Amniotic stem cell (primary cell): ENCODE measurements at regions not wholly inside any gene's neighbourhood (a gene's known extent, or its start where the extent isn't known, plus 50 kb on each side); places are given as distances from the start of the nearest gene placed in this dataset.

Experiments
- DNase-seq: peaks from one replicate; lab custom pipeline; 2025; lab: John Stamatoyannopoulos, UW

DNA sequence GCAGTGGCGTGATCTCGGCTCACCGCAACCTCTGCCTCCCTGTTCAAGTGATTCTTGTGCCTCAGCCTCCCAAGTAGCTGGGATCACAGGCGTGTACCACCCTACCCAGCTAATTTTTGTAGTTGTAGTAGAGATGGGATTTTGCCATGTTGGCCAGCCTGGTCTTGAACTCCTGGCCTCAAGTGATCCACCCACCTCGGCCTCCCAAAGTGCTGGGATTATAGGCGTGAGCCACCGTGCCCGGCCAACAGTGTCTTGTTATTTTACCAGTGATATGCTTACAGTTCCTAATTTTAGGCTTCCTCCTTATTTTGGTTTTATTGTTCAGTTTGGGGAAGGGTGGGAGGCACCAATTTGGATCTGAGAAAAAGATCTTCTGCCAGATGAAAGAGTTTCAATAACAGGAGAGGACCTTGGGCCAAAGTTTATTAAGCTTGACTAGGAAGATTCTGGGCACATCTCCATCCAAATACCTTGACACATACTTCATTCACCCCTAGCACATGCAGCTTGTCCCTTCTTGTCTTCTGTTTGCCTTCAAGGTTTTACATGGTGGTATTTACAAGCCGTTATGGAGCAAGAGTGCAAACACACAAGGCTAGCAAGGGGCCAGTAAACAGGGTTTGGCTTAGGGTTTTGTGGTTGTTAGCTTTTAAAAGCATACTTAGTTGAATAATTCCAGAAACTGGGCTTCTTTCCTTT, 168.1 kb upstream of the DMRT1 start:
- no peak for DNase-seq

DNA sequence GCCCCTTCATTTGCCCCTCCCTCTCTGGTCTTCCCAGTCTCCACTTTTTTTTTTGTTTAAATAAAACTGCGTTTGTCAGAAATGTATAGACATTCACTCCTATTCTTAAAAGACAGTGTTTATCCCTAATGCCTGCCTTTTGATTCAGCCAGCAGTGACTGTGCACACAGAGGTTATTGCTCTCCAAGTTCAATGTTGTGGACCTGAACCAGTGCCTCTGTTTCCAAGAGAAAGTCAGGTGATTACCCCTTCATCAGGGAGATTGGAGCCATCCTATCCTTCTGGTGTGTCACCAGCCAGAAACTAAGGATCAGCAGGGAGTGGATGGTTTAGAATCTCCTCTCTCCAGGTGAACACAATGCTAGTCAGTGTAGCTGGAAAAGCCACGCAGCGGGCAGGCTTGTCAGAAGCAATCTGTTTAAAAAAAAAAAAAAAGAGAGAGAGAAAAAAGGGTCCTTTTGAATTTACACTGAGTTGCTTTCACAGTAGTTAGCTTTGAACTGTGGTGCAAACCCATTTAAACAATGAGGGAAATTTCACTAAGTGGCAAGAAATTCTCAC, 167.5 kb upstream of the DMRT1 start:
- no peak for DNase-seq

DNA sequence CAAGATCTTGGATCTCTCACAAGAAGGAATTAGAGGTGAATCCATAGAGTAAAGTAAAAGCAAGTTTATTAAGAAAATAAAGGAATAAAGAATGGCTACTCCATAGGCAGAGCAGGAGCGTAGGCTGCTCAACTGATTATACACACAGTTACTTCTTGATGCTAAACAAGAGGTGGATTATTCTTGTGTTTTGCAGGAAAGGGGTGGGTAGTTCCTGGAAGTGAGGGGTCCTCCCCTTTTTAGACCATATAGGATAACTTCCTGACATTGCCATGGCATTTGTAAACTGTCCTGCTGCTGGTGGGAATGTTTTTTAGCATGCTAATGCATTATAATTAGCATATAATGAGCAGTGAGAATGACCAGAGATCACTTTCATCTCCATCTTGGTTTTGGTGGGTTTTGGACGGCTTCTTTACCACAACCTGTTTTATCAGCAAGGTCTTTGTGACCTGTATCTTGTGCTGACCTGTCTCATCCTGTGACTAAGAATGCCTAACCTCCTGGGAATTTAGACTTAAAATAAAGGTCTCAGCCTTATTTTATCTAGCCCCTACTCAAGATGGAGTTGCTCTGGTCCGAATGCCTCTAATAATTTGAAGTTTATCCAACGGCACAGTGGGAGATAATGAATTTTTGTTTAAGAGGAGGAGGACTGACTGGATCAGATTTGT, 165.7 kb upstream of the DMRT1 start:
- no peak for DNase-seq

DNA sequence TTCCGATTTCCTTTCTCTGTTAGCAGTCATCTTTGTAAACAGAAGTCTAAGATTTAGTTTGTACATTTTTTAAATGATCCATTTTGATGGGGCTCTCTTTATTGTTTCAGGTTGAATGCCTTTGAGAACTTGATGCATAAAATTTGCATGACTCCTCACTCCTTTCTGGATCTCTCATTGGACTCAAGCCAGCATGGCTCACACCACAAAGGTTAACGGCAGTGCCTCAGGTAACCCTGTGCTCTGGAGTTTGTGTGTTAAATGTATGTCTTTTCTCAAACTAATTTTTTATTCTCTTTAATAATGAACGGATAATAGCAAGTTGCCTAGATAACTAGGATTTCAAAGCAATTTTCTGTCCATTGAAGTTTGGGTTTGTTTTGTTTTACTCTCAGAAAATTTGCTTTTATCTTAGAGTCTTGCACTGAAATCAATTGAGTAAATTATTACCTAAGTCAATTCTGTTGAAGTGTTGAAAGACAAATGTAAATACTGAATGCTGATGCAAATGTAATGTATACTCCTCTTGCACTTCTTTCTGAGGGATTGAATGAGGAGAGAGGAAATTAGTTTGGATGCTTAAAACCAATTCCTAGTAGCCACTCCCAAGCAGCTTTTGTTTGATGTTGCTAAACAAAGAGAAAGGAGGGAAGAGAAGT, 164.6 kb upstream of the DMRT1 start:
- no peak for DNase-seq

DNA sequence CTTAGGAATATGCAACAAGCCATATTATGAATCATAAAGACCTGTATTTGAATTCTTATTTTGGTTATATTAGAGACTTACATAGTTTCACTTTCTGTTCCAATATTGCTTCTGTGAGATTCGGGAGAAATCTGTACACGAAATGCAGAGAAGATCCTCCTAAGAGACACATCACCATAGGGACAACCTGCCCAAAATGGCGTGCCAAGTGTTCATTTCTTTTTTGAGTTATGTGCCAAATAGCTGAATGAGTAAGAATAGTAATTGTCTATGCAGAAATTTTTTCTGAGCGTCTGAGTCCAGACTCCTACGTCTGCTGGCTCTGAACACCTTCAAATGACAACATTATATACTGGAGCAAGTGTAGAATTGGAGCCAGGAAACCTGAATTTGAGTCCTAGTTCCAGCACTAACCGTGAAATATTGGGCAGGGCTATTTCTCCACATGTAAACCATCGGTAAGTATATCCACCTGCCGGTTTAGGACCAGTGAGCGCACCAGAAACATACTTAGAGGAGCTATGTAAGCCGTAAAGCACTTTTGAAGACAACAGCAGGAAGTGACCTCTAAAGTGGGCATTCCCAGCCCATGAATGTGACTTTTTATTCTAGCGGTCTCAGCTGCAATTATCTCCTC, 163.9 kb upstream of the DMRT1 start:
- no peak for DNase-seq

DNA sequence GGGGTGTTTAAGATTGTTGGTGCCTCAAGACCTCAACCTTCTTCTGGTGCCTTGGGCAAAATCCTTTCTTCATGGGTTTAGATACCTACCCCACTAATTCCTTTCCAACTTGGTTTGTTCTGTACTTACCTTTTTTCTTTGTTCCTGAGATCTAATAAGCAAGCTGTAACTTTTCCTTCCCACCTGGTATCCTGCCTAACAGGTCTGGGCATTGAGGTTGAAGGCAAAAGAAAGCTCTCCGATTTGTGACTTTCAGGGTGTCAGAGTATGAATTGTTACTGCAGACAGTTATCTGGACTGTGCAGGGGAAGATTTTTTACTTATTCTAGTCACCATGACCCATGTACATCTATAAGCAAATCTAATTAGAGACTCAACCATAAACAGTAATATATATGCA, 162.6 kb upstream of the DMRT1 start:
- DNase-seq, result no peak

DNA sequence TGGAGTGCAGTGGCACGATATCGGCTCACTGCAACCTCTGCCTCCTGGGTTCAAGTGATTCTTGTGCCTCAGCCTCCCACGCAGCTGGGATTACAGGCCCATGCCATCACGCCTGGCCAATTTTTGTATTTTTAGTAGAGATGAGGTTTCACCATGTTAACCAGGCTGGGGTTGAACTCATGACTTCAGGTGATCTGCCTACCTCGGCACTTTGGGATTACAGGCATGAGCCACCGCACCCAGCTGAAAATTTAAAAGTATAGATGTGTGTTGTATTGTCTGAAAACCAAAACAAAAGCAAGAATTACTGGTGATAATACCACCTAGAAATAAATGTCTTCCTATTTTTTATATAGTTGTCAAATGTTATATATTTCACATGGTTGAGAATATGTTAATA, 162.0 kb upstream of the DMRT1 start:
- no peak for DNase-seq

- no peak for DNase-seq
Measured at GRCh38 chr9:680106-680505, 161.4 kb upstream of the DMRT1 start.

- DNase-seq, result no peak
Measured at GRCh38 chr9:682633-683508, 158.6 kb upstream of the DMRT1 start.

DNA sequence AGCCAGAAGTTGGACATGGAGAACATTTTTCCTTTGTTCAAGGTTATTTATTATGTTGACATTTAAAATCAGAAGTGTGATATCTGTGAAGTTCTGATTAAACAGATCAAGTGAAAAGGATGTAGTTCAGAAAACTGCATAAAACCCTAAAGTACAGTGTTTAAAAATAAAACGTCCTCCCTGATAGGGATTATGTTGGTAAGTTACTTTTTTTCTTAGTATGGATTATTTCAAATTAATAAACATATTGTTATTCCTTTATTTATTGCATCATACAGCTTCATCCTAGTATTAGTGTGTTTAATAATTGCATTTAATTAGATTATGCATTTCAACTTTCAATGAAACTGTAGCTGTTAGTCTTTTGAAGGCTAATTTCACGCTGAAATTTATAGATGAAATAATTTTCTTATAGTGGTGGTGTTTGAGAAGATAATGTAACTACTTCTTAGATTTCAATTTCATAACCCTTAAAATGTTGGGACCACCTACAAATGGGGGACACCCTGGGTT, 157.9 kb upstream of the DMRT1 start:
- no peak for DNase-seq

GRCh38 chr9:684054-684890, 157.2 kb upstream of the DMRT1 start:
- peak; percentile 48 for DNase-seq

GRCh38 chr9:684941-685340, 156.6 kb upstream of the DMRT1 start:
- peak; percentile 86 for DNase-seq

DNA sequence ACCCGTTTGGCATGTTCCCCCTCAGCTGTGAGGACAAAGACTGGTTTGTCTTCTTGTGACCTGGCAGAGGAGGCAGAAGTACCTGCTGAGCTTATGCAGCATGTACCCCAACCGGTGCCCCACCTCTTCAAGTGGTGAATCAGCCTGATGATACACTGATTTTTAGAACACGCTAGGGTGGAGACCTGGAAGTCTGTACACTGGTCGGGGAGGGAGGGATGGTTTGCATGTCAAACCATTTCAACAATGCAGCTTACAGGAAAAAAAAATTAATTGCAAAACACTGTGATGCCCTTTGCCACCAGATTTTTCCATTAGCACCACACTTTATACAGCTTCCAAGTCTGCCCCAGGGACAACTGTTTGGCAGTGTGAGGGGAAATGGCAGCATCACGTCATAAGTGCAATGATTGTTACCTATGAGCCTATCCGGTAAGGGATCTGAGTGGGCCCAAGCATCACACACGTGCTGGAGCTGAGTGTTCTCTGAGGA, 155.1 kb upstream of the DMRT1 start:
- DNase-seq, result peak; percentile 7

DNA sequence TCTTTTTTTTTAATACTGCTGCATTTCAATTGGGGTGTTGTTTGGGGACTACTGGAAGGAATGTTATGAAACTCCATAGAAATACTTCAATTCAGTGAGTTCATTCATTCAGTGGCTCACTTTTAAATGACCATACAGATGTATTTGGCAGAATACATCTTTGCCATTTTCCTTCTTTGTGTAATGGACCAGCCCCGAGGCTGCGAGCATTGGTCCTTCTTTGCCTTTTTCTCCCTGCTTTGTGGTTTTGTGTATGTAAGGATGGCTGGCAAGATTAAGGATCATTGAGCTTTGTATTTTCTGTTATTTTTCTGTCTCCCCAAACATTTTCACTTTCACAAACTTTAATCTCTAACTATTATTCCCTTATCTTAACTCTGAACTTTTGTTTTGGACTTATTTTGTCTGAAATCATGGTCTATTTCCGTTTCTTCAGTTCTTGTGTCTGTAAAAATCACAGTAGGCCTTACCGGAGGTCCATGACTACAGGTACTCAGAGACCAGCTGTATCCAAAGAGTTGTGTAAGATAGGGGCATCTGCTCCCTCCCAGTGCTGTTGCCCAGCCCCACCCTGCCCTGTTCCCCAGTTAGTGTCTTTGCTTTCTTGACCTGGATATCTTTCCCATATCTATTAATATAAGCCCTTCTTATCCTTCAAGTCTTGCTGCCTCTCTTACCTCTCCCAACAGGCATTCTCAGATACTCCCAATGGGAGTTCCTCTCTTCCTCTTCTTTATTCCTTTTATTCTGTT, 154.3 kb upstream of the DMRT1 start:
- DNase-seq, result no peak

DNA sequence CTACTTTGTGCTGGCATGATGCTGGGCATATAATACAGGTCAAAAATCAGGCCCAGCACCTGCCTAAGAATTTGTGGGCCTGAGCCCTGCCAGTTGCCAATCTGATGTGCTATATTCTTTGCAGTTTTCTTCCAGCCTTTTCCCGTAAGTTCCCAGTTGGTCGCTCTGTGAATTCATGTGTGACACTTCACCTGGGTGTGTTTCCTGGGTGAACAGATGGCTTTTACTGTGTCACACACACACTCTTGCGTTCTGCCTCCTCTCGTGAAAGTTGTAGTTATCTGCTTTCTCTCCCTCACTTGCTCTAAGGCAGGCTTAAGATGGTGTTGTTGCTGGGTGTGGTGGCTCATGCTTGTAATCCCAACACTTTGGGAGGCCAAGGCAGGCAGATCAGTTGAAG, 153.5 kb upstream of the DMRT1 start:
- no peak for DNase-seq

DNA sequence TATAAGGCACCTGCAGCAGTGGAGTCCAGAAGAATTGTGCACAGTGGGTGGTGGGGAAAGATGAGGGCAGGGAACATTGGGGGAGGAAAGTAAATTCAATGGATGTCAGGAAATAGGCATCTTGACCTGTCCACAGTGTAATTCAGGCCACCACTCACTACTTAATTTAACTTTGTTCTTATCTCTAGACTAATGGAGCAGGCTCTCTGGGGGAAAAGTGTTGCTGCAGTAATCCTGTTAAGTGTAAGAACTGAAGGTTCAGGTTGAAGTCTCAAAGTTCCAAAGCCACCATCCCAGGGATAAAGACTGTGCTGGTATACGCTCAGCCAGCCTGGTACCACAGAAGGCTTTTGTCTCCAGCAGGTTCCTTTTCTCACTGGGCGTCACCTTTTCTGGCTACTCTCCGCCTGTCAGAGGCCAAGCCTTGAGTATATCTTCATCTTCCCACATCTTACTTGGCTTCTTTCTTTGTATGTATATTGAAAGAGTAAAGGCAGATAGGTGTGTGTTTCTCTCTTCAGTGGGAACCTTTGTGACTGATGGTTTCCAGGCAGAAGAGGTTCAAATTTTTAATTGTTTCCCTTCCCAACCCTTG, 150.9 kb upstream of the DMRT1 start:
- DNase-seq, result no peak

GRCh38 chr9:691825-692400, 149.6 kb upstream of the DMRT1 start:
- DNase-seq, result no peak

GRCh38 chr9:692636-693129, 148.8 kb upstream of the DMRT1 start:
- DNase-seq, result no peak
